Cardiac muscle cell (in vitro differentiated cells and primary cell): ENCODE measurements at regions not wholly inside any gene's neighbourhood (a gene's known extent, or its start where the extent isn't known, plus 50 kb on each side); places are given as distances from the start of the nearest gene placed in this dataset.

Experiments used
- DNase-seq, 2 donors: peaks; one replicate each; pipeline versions ENCODE4 v3.0.0 to v3.0.0-alpha.2; 2010 to 2017; ENCODE audit warnings: low read depth in 1 of 2, low spot score in 1 of 2
- H3K27ac ChIP-seq: fragments of 200-600 bp; sonication (generic); 2 replicates; pipeline ENCODE4 v1.5.1; 2016
- H3K27me3 ChIP-seq: fragments of 200-600 bp; sonication (generic); 2 replicates; pipeline ENCODE4 v1.6.0; 2016; ENCODE audit warnings: control low read depth
- H3K36me3 ChIP-seq: fragments of 200-600 bp; sonication (generic); 2 replicates; pipeline ENCODE4 v1.5.1; 2016; ENCODE audit warnings: control low read depth
- H3K4me1 ChIP-seq: fragments of 200-600 bp; sonication (generic); 2 replicates; pipeline ENCODE4 v1.8.1; 2017; ENCODE audit warnings: low read depth, mild to moderate bottlenecking, mixed run types
- H3K4me3 ChIP-seq: fragments of 200-600 bp; sonication (generic); 2 replicates; pipeline ENCODE4 v1.5.1; 2016; ENCODE audit warnings: mild to moderate bottlenecking
- H3K9me3 ChIP-seq: fragments of 200-600 bp; sonication (generic); 2 replicates; pipeline ENCODE4 v1.5.1; 2017; ENCODE audit warnings: low read depth, mild to moderate bottlenecking, control low read depth
- TF ChIP-seq, protein P1 (sequence below): IDR thresholded peaks from 2 replicates; pipeline ENCODE4 v1.5.1; 2012; ENCODE audit warnings: low read depth, mild to moderate bottlenecking, low read length

DNA sequence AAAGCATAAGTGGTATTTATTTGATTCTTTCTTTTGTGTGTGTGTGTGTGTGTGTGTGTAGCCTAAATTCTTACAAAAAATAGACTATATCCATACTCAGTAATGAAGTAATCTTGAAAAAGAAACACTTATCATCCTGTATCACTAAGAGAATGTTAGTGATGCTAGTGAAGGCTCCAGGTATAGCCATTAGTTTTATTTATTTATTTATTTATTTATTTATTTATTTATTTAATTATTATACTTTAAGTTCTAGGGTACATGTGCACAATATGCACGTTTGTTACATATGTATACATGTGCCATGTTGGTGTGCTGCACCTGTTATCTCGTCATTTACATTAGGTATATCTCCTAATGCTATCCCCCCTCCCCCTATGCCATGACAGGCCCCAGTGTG, 436.0 kb downstream of the HTR7 start:
- H3K27me3 ChIP-seq = no peaks in the 10 kb centered on the region
- peaks cover 3% of the 10 kb centered on the region for H3K4me1 ChIP-seq
- TF ChIP-seq, protein P1, sequence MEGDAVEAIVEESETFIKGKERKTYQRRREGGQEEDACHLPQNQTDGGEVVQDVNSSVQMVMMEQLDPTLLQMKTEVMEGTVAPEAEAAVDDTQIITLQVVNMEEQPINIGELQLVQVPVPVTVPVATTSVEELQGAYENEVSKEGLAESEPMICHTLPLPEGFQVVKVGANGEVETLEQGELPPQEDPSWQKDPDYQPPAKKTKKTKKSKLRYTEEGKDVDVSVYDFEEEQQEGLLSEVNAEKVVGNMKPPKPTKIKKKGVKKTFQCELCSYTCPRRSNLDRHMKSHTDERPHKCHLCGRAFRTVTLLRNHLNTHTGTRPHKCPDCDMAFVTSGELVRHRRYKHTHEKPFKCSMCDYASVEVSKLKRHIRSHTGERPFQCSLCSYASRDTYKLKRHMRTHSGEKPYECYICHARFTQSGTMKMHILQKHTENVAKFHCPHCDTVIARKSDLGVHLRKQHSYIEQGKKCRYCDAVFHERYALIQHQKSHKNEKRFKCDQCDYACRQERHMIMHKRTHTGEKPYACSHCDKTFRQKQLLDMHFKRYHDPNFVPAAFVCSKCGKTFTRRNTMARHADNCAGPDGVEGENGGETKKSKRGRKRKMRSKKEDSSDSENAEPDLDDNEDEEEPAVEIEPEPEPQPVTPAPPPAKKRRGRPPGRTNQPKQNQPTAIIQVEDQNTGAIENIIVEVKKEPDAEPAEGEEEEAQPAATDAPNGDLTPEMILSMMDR = no peak
- no peaks in the 10 kb centered on the region for H3K36me3 ChIP-seq
- H3K4me3 ChIP-seq = no peak overlapping the region
- no peaks in the 10 kb centered on the region for H3K9me3 ChIP-seq
- no peak for DNase-seq
- H3K27ac ChIP-seq = no peak overlapping the region

DNA sequence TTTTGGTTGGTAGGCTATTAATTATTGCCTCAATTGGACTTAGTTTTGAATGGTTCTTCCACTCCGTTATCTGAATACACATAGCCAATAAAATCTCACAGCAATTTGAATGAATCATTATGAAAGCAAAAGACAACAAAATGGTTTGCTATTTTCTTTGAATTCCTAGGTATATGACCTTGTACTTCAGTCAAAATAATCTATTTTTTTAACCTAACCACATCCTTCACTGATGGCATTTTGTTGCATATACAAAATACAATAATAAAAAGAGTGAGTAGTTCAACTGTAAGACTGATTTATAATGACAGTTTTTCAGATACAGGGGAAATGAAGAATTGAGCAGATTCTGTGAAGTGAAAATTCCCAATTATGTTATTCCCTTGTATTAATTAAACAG, 433.1 kb downstream of the HTR7 start:
- Histone ChIP-seq H3K27me3 (no peaks in the 10 kb centered on the region), H3K4me3 (no peak overlapping the region), H3K36me3 (no peaks in the 10 kb centered on the region), H3K27ac (no peak overlapping the region), H3K9me3 (no peaks in the 10 kb centered on the region), H3K4me1 (no peaks in the 10 kb centered on the region)
- DNase-seq = no peak
- TF ChIP-seq, protein P1 = no peak

DNA sequence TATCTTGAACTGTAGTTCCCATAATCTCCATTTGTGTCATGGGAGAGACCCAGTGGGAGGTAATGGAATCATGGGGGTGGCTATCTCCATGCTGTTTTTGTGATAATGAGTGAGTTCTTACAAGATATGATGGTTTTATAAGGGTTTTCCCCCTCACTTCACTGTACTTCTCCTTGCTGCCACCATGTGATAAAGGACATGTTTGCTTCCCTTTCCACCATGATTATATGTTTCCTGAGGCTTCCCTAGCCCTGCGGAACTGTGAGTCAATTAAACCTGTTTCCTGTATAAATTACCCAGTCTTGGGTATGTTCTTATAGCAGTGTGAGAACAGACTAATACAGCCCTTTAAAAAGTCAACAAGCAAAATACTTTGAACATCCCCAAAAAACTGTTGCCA, 427.7 kb downstream of the HTR7 start:
- Histone ChIP-seq H3K4me3 (no peak overlapping the region), H3K27me3 (no peaks in the 10 kb centered on the region), H3K36me3 (no peaks in the 10 kb centered on the region), H3K9me3 (no peaks in the 10 kb centered on the region), H3K27ac (no peak overlapping the region), H3K4me1 (no peaks in the 10 kb centered on the region)
- TF ChIP-seq, protein P1 = no peak
- no peak for DNase-seq

DNA sequence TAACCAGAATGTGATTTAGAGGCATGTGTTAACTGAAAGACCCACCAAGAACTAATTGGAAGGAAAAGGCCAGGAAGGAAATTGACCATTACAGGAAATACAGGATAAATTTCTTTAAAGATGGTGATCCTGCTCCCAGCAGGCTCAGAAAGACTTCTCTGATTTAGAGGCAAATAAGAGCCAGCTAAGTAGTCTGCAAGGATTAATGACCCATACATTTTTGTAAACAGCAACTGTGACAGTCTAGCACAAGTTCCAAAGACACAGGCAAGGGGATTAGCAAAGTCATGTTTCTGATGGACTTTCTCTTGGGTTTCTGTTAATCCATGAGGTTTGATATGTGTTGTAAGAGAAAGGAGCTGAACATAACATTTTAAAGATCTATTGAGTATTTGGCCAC, 425.0 kb downstream of the HTR7 start:
- Histone ChIP-seq H3K36me3 (no peaks in the 10 kb centered on the region), H3K4me1 (no peaks in the 10 kb centered on the region), H3K27ac (no peak overlapping the region), H3K9me3 (no peaks in the 10 kb centered on the region), H3K4me3 (no peak overlapping the region), H3K27me3 (no peaks in the 10 kb centered on the region)
- TF ChIP-seq, protein P1 = no peak
- DNase-seq = no peak

DNA sequence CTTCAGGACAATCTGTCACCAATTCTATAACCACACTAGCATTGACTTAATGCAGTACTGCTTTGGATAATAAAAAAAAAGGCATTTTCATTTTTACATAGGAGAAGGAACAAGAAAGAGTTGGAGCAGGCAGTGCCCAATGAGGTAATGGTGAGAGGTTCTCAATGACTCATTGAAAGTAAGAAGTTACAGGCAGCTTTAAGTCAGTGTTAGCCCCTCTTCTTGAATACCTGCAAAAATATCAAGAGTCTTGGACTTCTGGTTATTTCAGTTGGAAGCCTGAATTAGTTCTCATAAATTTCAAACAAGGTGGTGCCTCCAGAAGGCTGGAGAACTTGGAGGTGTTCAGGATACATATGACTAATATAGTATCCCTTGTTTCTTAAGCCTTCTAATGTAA, 422.5 kb downstream of the HTR7 start:
- no peak overlapping the region for H3K4me3 ChIP-seq
- no peak for DNase-seq
- TF ChIP-seq, protein P1 = no peak
- H3K4me1 ChIP-seq = no peaks in the 10 kb centered on the region
- H3K27me3 ChIP-seq = no peaks in the 10 kb centered on the region
- no peak overlapping the region for H3K27ac ChIP-seq
- no peaks in the 10 kb centered on the region for H3K9me3 ChIP-seq
- no peaks in the 10 kb centered on the region for H3K36me3 ChIP-seq

DNA sequence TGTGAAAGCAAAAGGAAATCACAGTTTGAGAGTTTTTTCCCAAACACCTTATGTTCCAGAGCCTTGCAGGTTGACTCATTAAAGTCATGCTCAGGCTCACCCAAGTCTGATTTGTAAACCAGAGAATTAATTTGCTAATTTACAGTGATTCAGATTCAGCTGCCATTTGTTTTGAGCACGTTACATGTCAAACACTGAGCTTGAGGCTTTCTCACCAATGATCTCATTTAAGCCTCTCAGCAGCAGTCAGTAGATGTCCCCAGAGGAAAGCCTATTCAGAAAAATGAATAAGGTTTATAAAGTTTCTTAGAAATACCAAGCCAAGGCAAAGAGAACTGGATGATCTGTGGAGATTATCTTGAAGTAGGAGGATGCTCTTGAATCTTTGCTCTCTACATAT, 420.4 kb downstream of the HTR7 start:
- Histone ChIP-seq H3K27ac (no peak overlapping the region), H3K27me3 (no peaks in the 10 kb centered on the region), H3K9me3 (no peaks in the 10 kb centered on the region), H3K4me3 (no peak overlapping the region), H3K36me3 (no peaks in the 10 kb centered on the region), H3K4me1 (no peaks in the 10 kb centered on the region)
- DNase-seq = peak in 1 of 2 donors; percentile 44
- TF ChIP-seq, protein P1 = peak; percentile 17
